Stimulated activated CD8-positive, alpha-beta memory T cell treated with anti-CD3 and anti-CD28 coated beads, Interleukin-12 subunit alpha, Interleukin-12 subunit beta, amount 100 ng/mL, for 24 hours (primary cell): ENCODE measurements at regions not wholly inside any gene's neighbourhood (a gene's known extent, or its start where the extent isn't known, plus 50 kb on each side); places are given as distances from the start of the nearest gene placed in this dataset.

Experiments
- DNase-seq: peaks from one replicate; pipeline ENCODE4 v3.0.0-alpha.2; 2020; ENCODE audit errors: extremely low read depth

GRCh38 chr13:107209824-107210722, 642.1 kb upstream of the ARGLU1 start:
- DNase-seq, result no peak

DNA sequence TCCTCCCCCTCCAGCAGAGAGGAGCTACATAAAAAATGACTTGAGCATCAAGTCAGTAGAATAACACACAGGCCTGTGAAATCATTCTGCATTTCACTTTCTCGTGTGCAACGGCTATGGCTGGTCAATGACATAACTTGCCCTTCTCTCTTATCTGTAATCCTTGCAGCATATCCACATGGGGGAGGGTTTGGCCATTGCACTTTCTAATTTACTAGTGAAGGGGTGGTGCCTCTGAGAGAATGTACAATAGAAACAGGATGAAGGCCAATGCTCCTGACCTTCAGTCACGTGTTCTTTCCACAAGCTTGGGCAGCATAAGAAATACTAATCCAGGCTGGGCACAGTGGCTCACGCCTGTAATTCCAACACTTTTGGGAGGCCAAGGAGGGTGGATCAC, 641.0 kb upstream of the ARGLU1 start:
- DNase-seq, result no peak

GRCh38 chr13:107205318-107206104, 637.6 kb upstream of the ARGLU1 start:
- DNase-seq, result peak; percentile 22

DNA sequence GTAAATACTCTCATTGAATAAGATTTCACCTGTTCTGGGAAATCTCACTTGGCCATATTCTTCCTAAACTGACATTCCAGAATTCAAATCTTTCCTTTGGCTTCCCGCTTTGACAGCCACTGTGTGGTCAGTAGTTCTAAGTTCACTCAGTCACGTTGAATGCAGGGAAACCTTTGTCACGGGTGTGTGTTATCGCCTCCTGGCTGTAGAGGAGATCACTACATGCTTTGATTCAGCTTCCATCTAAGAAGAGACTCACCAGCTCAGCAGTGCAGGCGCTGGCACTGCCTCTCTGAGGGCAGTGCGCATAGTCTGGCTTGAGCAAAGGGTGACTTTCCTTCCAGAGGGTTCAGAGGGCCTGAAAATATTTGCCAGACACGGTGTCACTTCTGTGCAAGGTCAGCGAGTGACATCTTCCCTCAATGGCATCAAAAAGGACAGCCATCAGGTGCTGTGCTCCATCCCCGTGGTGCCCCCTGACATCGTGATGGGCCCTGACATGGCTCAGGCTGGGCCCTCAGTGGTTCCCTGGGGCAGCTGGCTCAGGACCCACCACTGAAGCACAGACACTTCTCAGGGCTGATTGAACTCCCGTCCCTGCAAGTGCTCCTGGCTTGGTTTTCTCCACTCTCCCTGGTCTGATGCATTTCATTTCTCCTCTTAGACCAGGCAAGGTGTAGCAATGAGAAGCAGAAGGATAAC, 635.4 kb upstream of the ARGLU1 start:
- no peak for DNase-seq

DNA sequence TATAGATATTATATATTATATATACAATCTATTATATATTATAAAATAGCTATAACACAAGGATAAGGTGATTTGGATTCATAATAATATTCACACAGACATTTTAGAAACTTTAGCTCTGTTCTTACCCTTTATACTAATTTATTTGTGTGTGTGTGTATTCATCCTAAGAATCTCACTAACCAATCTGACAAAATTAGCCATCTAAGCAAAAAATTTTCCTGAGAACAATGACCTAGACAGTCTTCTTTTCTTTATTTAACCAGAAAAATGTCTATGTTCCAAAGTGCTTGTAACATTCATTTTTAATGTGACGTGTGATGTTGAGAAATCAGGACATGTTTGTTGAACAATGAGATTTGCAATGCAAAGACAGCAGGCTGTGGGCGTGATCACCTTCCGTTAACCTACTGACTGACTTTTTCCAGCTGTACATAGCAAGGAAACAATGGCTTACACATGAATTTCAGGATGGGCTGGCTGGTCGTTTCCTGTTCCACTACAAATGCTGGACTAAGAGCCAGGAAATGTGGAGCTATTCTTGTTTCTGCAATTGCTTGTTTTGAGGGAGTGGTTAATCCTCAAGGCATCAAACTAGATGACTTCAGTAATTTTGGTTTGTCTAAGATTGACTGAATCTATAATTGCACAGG, 634.6 kb upstream of the ARGLU1 start:
- DNase-seq, result no peak

- no peak for DNase-seq
Observed at GRCh38 chr13:107200491-107200890, 632.6 kb upstream of the ARGLU1 start.

DNA sequence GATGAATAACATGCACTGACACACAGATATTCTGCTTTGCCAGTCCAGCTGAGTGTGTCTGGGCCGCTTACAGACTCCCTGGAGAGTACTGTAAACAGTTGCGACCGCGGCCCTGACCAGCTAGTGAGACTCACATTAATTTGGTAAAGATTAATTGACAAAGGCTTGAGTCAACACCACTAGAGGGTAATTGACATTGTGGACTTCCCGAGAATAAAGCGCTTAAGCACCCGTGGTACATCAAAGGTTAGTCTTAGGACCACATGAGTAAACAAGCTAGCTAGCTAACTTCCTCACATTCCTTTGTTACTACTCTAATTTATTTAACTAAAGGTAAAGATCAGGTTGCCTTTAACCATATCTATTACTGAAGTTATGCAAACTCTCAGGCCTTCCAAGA, 624.4 kb upstream of the ARGLU1 start:
- DNase-seq, result no peak

- DNase-seq, result no peak
Observed at GRCh38 chr13:107190065-107190464, 622.1 kb upstream of the ARGLU1 start.

GRCh38 chr13:107185889-107186288, 618.0 kb upstream of the ARGLU1 start:
- no peak for DNase-seq

DNA sequence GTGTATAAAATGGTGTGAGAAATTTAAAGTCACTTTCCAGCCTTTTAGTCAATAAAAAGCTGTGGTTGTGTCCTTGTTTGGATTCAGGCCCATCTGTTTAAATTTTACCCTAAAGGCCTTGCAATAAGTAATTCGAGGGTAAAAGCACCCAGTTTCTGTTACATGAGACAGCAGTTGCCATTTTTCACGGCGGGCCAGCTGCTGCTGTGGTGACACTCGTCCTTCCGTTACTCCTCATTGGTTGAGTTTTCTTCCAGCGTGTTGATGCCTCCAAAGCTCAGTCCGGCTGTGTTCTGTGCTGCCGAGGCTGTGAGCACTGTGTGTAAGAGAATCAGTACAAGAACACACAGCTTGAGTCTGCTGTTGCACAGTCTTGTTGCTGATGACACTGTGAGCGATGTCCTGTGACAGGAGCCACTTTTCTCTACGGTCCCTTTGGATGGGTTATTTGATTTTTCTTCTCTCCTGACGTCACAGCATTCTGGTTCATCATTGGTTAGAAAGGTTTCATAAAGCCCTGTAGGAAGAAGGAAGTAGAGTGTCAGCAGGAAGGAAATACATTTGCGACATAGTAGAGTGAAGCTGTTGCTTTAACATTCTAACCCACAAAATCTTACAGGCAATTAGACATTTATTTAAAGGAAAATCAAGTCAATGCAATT, 602.5 kb upstream of the ARGLU1 start:
- DNase-seq, result no peak

DNA sequence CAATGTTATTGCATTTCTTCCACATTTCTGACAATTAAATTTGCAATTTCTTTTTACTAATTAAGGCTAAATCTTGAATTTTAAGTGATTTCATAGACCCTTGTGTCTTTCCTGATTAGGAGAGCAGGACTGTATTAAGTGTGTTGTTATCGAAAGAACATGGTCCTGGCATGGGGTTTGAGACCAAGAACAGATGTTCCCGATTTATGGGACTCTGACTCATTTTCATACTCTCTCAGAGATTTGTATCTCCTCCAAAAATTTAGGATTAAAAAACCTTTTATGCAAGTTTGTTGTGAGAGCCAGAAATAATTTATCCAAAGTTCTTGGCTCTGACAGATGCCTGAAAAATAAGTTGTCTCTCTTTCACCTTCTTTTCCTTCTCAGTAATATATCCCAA, 589.3 kb upstream of the ARGLU1 start:
- no peak for DNase-seq

- DNase-seq, result no peak
Observed at GRCh38 chr13:107144432-107144831, 576.5 kb upstream of the ARGLU1 start.

DNA sequence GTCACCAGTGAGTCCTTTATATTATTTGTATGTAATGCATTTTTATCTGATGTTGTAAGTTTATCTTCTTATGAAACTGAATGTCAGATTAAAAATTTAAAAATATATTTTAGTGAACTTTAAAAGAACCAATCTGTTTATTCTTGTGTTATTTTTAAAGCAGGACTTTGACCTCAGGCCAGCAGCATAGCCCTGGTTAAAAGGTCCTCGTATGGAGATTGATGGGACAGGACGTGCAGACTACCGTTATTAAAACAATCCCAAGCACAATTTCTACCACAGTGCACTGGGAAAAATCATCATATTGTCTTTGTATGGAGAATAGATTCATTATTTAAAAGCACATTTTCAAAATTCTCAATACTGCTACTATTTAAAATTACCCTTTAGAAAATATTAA, 573.8 kb upstream of the ARGLU1 start:
- DNase-seq, result no peak

DNA sequence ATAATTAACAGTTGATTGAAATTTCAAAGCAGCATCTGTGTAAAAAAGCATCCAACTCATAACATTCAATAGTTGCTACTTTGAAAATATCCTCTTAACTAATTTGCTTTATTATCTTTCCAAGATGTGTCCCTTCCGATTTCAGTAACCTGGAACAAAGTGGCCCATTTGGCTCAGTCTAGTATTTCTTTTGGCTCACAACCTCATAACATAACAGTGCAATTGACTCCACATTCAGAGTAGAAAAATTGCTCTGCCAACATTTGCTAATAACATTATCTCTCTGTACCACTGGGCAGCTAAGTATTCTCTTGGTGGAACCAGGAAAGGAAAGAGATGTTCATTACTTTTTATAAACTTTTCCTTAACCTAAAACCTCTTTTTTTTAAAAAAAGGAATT, 571.1 kb upstream of the ARGLU1 start:
- no peak for DNase-seq

DNA sequence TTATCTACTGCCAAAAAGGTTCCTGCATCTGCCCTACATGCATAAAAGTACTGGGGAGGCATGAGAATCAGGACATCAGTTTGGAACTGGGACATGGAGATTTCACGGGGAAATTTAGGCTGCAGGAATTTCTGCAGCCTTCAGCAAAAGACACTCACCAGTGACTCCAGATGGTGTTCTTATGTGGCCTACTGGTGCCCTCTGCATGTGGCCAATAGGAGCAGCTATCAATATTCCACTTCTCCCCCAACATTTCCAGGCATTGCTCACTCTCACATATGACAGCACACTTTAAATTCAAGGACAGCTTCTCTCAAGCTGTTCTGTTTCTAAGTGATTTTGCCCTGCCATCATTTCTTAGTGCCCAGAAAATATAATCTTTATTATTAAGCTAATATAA, 570.5 kb upstream of the ARGLU1 start:
- DNase-seq, result no peak

GRCh38 chr13:107133950-107134349, 566.0 kb upstream of the ARGLU1 start:
- DNase-seq, result no peak

GRCh38 chr13:107130566-107130965, 562.6 kb upstream of the ARGLU1 start:
- no peak for DNase-seq

- DNase-seq, result no peak
Observed at GRCh38 chr13:107124730-107125129, 556.8 kb upstream of the ARGLU1 start.

DNA sequence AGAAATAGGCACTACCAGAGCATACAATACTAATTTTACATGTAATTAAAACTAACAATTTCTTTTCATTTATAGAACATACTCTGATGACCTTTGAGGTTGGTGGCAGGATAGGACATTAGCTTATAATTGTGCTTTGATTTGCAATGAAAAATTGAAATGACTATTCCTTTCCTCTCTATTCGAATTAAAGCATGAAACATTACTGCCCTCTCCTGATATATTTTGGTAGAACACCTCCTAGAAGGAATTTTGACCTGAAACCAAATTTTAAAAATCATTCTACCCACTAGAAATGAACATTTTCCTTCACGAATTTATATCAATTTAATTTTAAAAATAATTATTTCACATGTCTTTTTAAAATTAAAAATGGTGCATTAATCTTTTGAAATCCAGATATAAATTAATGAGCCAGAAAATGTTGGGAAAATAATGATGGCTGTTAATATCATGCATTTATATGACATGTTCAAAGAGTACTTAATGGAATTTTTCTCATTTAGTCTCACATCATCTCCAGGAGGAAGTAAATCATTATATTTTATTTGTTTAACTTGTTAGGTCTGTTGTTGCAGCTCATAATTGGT, 556.3 kb upstream of the ARGLU1 start:
- DNase-seq, result no peak

DNA sequence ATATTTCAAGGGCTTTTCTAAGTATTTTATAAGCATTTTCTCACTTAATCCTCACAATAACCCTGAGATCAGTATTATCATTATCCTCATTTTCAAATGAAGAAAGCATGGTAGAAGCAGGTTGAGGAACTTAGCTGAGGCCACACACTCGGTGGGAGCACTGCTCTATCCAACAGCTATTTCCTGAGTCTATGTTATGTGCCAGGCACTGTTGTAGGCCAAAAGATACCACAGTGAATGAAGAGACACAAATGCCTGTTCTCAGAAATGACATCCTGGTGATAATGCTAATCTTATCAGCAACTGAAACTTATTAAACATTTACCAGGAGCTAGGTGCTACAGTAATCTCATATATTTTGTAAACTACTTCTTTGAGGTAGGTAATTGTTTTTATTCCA, 553.9 kb upstream of the ARGLU1 start:
- DNase-seq, result no peak
